HEK293T (cell line): ENCODE measurements at regions not wholly inside any gene's neighbourhood (a gene's known extent, or its start where the extent isn't known, plus 50 kb on each side); places are given as distances from the start of the nearest gene placed in this dataset.

Experiments used
- CTCF ChIA-PET: fragments of 350-600 bp; formaldehyde crosslinking; extraction: SDS; loops from one replicate; lab custom pipeline; 2021; ENCODE audit warnings: antibody characterized with exemption, inconsistent platforms; lab: Yijun Ruan, JAX
- POLR2A ChIA-PET: fragments of 350-600 bp; formaldehyde crosslinking; extraction: SDS; loops from one replicate; lab custom pipeline; 2020; ENCODE audit warnings: antibody characterized with exemption, inconsistent platforms; lab: Yijun Ruan, JAX
- DNase-seq: peaks from one replicate; pipeline ENCODE4 v3.0.0; 2012; ENCODE audit warnings: mixed read lengths; ENCODE audit errors: extremely low spot score
- ARNT ChIP-seq: fragments of 450-650 bp; IDR thresholded peaks from 2 replicates; pipeline ENCODE4 v1.6.1; 2017; ENCODE audit warnings: mild to moderate bottlenecking
- BHLHE40 ChIP-seq: fragments of 450-650 bp; IDR thresholded peaks from 2 replicates; pipeline ENCODE4 v1.6.1; 2016; ENCODE audit warnings: mild to moderate bottlenecking, moderate library complexity, borderline replicate concordance
- CTBP1 ChIP-seq: fragments of 450-650 bp; IDR thresholded peaks from 2 replicates; pipeline ENCODE4 v1.6.1; 2016; ENCODE audit warnings: borderline replicate concordance
- ELF4 ChIP-seq: fragments of 450-650 bp; IDR thresholded peaks from 2 replicates; pipeline ENCODE4 v1.6.1; 2017; ENCODE audit warnings: antibody characterized with exemption
- FOXA1 ChIP-seq: fragments of 450-650 bp; IDR thresholded peaks from 2 replicates; pipeline ENCODE4 v1.6.1; 2016; ENCODE audit warnings: mild to moderate bottlenecking
- FOXK2 ChIP-seq: fragments of 450-650 bp; IDR thresholded peaks from 2 replicates; pipeline ENCODE4 v1.6.1; 2016; ENCODE audit warnings: mild to moderate bottlenecking
- FOXM1 ChIP-seq: fragments of 450-650 bp; IDR thresholded peaks from 2 replicates; pipeline ENCODE4 v1.6.1; 2017; ENCODE audit warnings: mild to moderate bottlenecking, borderline replicate concordance
- HDGF ChIP-seq: fragments of 450-650 bp; IDR thresholded peaks from 2 replicates; pipeline ENCODE4 v1.6.1; 2017; ENCODE audit warnings: antibody characterized with exemption, borderline replicate concordance
- L3MBTL2 ChIP-seq: fragments of 450-650 bp; conservative IDR thresholded peaks from 2 replicates; pipeline ENCODE4 v1.6.1; 2016; ENCODE audit warnings: mild to moderate bottlenecking
- LEF1 ChIP-seq: fragments of 450-650 bp; IDR thresholded peaks from 2 replicates; pipeline ENCODE4 v1.6.1; 2017; ENCODE audit warnings: mild to moderate bottlenecking, borderline replicate concordance
- NFRKB ChIP-seq: fragments of 450-650 bp; IDR thresholded peaks from 2 replicates; pipeline ENCODE4 v1.6.1; 2016; ENCODE audit warnings: mild to moderate bottlenecking, moderate library complexity
- PKNOX1 ChIP-seq: fragments of 450-650 bp; IDR thresholded peaks from 2 replicates; pipeline ENCODE4 v1.6.1; 2016
- SP1 ChIP-seq: fragments of 450-650 bp; IDR thresholded peaks from 2 replicates; pipeline ENCODE4 v1.6.1; 2017
- SUZ12 ChIP-seq: fragments of 450-650 bp; IDR thresholded peaks from 2 replicates; pipeline ENCODE4 v1.6.1; 2016; ENCODE audit warnings: mild to moderate bottlenecking
- TARDBP ChIP-seq: fragments of 450-650 bp; IDR thresholded peaks from 2 replicates; pipeline ENCODE4 v1.6.1; 2016
- ZNF384 ChIP-seq: fragments of 450-650 bp; IDR thresholded peaks from 2 replicates; pipeline ENCODE4 v1.6.1; 2016

- no peak for TF ChIP-seq NFRKB
- no peak for TF ChIP-seq ELF4
- no peak for TF ChIP-seq BHLHE40
- TF ChIP-seq PKNOX1: no peak
- no peak for TF ChIP-seq ARNT
- no peak for TF ChIP-seq FOXK2
- TF ChIP-seq ZNF384: no peak
- TF ChIP-seq SUZ12: no peak
- no peak for TF ChIP-seq L3MBTL2
- TF ChIP-seq CTBP1: no peak
- no peak for TF ChIP-seq FOXA1
- TF ChIP-seq FOXM1: no peak
- no peak for TF ChIP-seq TARDBP
- TF ChIP-seq LEF1: no peak
- TF ChIP-seq HDGF: no peak
- TF ChIP-seq SP1: no peak
- no peak for DNase-seq
- ChIA-PET CTCF (interaction anchor here (0.5 to 0.6 kb wide), 2 partner anchors 24 to 654 kb away, joined by 3 to 4 read pairs; no protein-coding TSS in a partner anchor), POLR2A (no interaction called here)
Observed at GRCh38 chr2:120423167-120423943, 77.4 kb downstream of the INHBB start.

- ChIA-PET POLR2A (no interaction called here), CTCF (no interaction called here)
- DNase-seq: no peak
- TF ChIP-seq FOXA1 (no peak), ARNT (no peak), SUZ12 (no peak), HDGF (no peak), ZNF384 (no peak), FOXM1 (no peak), NFRKB (no peak), SP1 (no peak), CTBP1 (no peak), FOXK2 (no peak), L3MBTL2 (no peak), PKNOX1 (no peak), TARDBP (no peak), ELF4 (no peak), BHLHE40 (no peak), LEF1 (no peak)
Observed at GRCh38 chr2:120424274-120424796, 78.4 kb downstream of the INHBB start.

- ChIA-PET POLR2A (no interaction called here), CTCF (no interaction called here)
- no peak for DNase-seq
- TF ChIP-seq ELF4 (no peak), PKNOX1 (no peak), LEF1 (no peak), HDGF (no peak), FOXK2 (no peak), ARNT (no peak), FOXA1 (no peak), FOXM1 (no peak), TARDBP (no peak), NFRKB (no peak), ZNF384 (no peak), SP1 (no peak), L3MBTL2 (no peak)
Observed at GRCh38 chr2:120425014-120425413, 79.1 kb downstream of the INHBB start.

- CTCF ChIA-PET: no interaction called here
- POLR2A ChIA-PET: no interaction called here
- no peak for TF ChIP-seq CTBP1
- TF ChIP-seq LEF1: no peak
- no peak for TF ChIP-seq FOXK2
- no peak for TF ChIP-seq HDGF
- no peak for TF ChIP-seq BHLHE40
- TF ChIP-seq SP1: no peak
- TF ChIP-seq FOXA1: no peak
- no peak for TF ChIP-seq ZNF384
- no peak for TF ChIP-seq ARNT
- no peak for TF ChIP-seq NFRKB
- TF ChIP-seq L3MBTL2: no peak
- no peak for TF ChIP-seq FOXM1
- TF ChIP-seq PKNOX1: no peak
- TF ChIP-seq SUZ12: no peak
- TF ChIP-seq TARDBP: no peak
- no peak for TF ChIP-seq ELF4
- no peak for DNase-seq
Observed at GRCh38 chr2:120428748-120429147, 82.8 kb downstream of the INHBB start.
